ENCODE measurements at regions not wholly inside any gene's neighbourhood (a gene's known extent, or its start where the extent isn't known, plus 50 kb on each side); places are given as distances from the start of the nearest gene placed in this dataset.
A peak's percentile ranks its signal among the peaks of the same experiment; 100 is the strongest.

DNA sequence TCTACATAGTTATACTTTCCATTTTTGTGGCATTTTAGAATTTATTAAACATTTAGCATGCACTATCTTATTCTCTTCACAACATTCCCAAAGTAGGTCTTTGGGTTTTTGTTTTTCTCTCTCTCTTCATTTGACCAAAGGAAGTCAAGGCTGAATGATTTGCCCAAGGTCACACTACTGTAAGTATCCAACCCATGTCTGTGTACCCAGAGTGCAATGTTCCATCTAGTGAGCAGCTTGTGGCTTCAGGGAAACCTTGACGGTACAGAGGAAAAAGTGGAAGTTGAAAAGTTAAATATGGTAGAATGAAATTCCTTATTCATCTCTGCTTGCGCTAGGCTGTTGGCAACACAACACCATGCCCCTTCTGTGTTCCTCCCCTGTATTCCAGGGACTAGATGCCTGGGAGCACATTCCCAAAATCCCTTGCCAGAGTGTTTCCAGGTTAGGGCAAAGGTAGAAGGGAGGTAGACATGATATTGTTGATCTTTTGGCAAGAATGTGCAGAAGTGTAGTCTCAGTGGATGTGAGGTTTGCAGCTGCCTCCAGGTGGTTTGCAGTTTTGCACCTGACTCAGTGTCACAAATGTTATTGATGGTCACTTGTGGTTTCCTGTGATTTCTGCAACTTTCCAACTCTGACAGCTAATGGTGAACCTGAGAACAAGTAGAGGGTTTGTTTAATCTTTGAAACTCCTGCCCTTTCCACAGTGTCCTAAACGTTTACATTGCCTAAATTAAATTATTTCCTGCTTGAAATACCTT is 196.7 kb downstream of the RMST start:
- POLR2A ChIA-PET = no interaction called here
- Histone ChIP-seq H3K27ac (ENCODE audit: low read depth, low read length, poor library complexity, severe bottlenecking) (no peak overlapping the region), H3K79me2 (ENCODE audit: insufficient read depth, low read depth, low read length) (no peaks in the 10 kb centered on the region), H3K4me1 (ENCODE audit: insufficient read depth, low read length, poor library complexity, severe bottlenecking) (no peaks in the 10 kb centered on the region), H2AFZ (ENCODE audit: low read length) (no peak overlapping the region), H3K9me2 (ENCODE audit: insufficient read depth, low read length) (no peaks in the 10 kb centered on the region), H3K9me3 (ENCODE audit: low read length) (no peaks in the 10 kb centered on the region), H4K20me1 (ENCODE audit: insufficient read depth, low read length) (no peaks in the 10 kb centered on the region), H3K36me3 (ENCODE audit: insufficient read depth, low read length) (no peaks in the 10 kb centered on the region), H3K4me3 (ENCODE audit: low read depth, low read length, poor library complexity, severe bottlenecking) (no peak overlapping the region), H3K4me2 (ENCODE audit: low read length) (peak overlapping the region; percentile 12; the same call in 1 of the 2 replicates)
- BruUV-seq (replicated peaks) = no TSS peak
- no peak for TF ChIP-seq EZH2phosphoT487 (IDR thresholded peaks at IDR 0.05; ENCODE audit: borderline replicate concordance, low read depth, low read length)
- TF ChIP-seq, protein P1, sequence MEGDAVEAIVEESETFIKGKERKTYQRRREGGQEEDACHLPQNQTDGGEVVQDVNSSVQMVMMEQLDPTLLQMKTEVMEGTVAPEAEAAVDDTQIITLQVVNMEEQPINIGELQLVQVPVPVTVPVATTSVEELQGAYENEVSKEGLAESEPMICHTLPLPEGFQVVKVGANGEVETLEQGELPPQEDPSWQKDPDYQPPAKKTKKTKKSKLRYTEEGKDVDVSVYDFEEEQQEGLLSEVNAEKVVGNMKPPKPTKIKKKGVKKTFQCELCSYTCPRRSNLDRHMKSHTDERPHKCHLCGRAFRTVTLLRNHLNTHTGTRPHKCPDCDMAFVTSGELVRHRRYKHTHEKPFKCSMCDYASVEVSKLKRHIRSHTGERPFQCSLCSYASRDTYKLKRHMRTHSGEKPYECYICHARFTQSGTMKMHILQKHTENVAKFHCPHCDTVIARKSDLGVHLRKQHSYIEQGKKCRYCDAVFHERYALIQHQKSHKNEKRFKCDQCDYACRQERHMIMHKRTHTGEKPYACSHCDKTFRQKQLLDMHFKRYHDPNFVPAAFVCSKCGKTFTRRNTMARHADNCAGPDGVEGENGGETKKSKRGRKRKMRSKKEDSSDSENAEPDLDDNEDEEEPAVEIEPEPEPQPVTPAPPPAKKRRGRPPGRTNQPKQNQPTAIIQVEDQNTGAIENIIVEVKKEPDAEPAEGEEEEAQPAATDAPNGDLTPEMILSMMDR (conservative IDR thresholded peaks at IDR 0.05; ENCODE audit: low read length) = no peak
- CTCF ChIA-PET (ENCODE audit: unreplicated experiment) = no interaction called here
- intact Hi-C loops (cut with micrococcal nuclease; ENCODE audit: unreplicated experiment) = no loop called here
- DNase-seq (ENCODE audit: low spot score) = peak; percentile 16

DNA sequence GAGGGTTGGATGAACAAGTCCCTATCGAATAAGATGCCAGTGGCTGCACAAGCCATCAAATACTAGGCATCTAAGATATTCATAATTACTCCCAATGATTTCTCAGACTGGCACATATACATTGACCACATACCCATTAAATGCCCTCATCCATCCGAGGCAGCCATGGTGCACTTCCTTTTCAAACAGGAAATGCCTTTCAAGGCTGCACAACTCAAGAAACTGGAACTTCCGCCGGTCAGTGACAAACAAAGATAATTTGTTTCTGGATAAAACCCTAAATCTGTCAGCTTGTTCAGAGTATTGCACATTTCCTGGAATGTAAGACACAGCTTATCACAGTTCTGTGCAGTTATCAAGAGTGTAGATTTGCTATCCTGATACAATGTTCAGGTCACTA is 203.7 kb downstream of the RMST start:
- H3K27ac ChIP-seq (ENCODE audit: low read depth, low read length, poor library complexity, severe bottlenecking) = no peak overlapping the region
- no peaks in the 10 kb centered on the region for H3K9me3 ChIP-seq (ENCODE audit: low read length)
- BruUV-seq (replicated peaks) = no TSS peak
- no peak for DNase-seq (ENCODE audit: low spot score)
- no peaks in the 10 kb centered on the region for H4K20me1 ChIP-seq (ENCODE audit: insufficient read depth, low read length)
- no peaks in the 10 kb centered on the region for H3K36me3 ChIP-seq (ENCODE audit: insufficient read depth, low read length)
- no peaks in the 10 kb centered on the region for H3K4me1 ChIP-seq (ENCODE audit: insufficient read depth, low read length, poor library complexity, severe bottlenecking)
- intact Hi-C loops (cut with micrococcal nuclease; ENCODE audit: unreplicated experiment) = no loop called here
- H3K9me2 ChIP-seq (ENCODE audit: insufficient read depth, low read length) = no peaks in the 10 kb centered on the region
- H3K4me2 ChIP-seq (ENCODE audit: low read length) = no peak overlapping the region
- H2AFZ ChIP-seq (ENCODE audit: low read length) = no peak overlapping the region
- H3K4me3 ChIP-seq (ENCODE audit: low read depth, low read length, poor library complexity, severe bottlenecking) = no peak overlapping the region
- H3K79me2 ChIP-seq (ENCODE audit: insufficient read depth, low read depth, low read length) = no peaks in the 10 kb centered on the region
- CTCF ChIA-PET (ENCODE audit: unreplicated experiment) = no interaction called here
- TF ChIP-seq, protein P1 (conservative IDR thresholded peaks at IDR 0.05; ENCODE audit: low read length) = no peak
- no peak for TF ChIP-seq EZH2phosphoT487 (IDR thresholded peaks at IDR 0.05; ENCODE audit: borderline replicate concordance, low read depth, low read length)
- POLR2A ChIA-PET = no interaction called here

DNA sequence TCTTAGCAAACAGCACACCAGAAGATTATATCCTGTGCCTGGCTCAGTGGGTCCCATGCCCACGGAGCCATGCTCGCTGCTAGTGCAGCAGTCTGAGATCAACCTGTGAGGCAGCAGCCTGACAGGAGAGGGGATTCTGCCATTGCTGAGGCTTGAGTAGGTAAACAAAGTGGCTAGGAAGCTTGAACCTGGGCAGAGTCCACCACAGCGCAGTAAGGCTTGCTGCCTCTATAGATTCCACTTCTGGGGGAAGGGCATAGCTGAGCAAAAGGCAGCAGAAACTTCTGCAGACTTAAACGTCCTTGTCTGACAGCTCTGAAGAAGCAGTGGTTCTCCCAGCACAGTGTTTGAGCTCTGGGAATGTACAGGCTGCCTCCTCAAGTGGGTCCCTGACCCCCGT is 210.3 kb downstream of the RMST start:
- TF ChIP-seq, protein P1 (conservative IDR thresholded peaks at IDR 0.05; ENCODE audit: low read length) = no peak
- no peak for TF ChIP-seq EZH2phosphoT487 (IDR thresholded peaks at IDR 0.05; ENCODE audit: borderline replicate concordance, low read depth, low read length)
- POLR2A ChIA-PET = no interaction called here
- intact Hi-C loops (cut with micrococcal nuclease; ENCODE audit: unreplicated experiment) = no loop called here
- no peaks in the 10 kb centered on the region for H3K4me1 ChIP-seq (ENCODE audit: insufficient read depth, low read length, poor library complexity, severe bottlenecking)
- H3K4me3 ChIP-seq (ENCODE audit: low read depth, low read length, poor library complexity, severe bottlenecking) = no peak overlapping the region
- H3K79me2 ChIP-seq (ENCODE audit: insufficient read depth, low read depth, low read length) = no peaks in the 10 kb centered on the region
- CTCF ChIA-PET (ENCODE audit: unreplicated experiment) = no interaction called here
- no peak for DNase-seq (ENCODE audit: low spot score)
- H3K9me2 ChIP-seq (ENCODE audit: insufficient read depth, low read length) = no peaks in the 10 kb centered on the region
- no peaks in the 10 kb centered on the region for H3K36me3 ChIP-seq (ENCODE audit: insufficient read depth, low read length)
- H3K9me3 ChIP-seq (ENCODE audit: low read length) = no peaks in the 10 kb centered on the region
- no peak overlapping the region for H3K4me2 ChIP-seq (ENCODE audit: low read length)
- H3K27ac ChIP-seq (ENCODE audit: low read depth, low read length, poor library complexity, severe bottlenecking) = no peak overlapping the region
- H2AFZ ChIP-seq (ENCODE audit: low read length) = no peak overlapping the region
- H4K20me1 ChIP-seq (ENCODE audit: insufficient read depth, low read length) = no peaks in the 10 kb centered on the region
- BruUV-seq (replicated peaks) = no TSS peak
